ENCODE measurements at regions not wholly inside any gene's neighbourhood (a gene's known extent, or its start where the extent isn't known, plus 50 kb on each side); places are given as distances from the start of the nearest gene placed in this dataset.

DNA sequence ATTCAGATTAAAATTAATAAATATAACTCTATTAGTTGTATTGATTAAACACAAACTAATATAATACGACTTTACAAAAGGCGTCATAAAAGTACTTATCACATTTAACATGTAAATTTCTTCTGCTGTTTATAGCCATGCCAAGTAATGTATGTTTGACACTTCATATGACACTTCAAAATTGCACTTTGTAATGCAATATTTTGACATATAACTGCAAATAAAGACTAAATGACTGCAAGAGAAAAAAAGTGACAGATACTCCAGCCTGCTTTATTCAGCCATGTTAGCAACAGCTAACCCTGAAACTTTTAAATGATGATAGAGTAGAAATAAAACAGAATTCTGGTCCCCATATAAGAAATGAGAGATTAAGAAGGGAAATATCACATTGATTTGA lies 1238.0 kb downstream of the MRPL39 start (continued):
- TF ChIP-seq, protein P1, sequence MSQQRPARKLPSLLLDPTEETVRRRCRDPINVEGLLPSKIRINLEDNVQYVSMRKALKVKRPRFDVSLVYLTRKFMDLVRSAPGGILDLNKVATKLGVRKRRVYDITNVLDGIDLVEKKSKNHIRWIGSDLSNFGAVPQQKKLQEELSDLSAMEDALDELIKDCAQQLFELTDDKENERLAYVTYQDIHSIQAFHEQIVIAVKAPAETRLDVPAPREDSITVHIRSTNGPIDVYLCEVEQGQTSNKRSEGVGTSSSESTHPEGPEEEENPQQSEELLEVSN (IDR thresholded peaks at IDR 0.05) = no peak
- no peak for TF ChIP-seq PHF8 (conservative IDR thresholded peaks at IDR 0.05; ENCODE audit: low read depth, low read length)
